ENCODE measurements at regions not wholly inside any gene's neighbourhood (a gene's known extent, or its start where the extent isn't known, plus 50 kb on each side); places are given as distances from the start of the nearest gene placed in this dataset.

GRCh38 chr2:23220513-23221094 is 164.4 kb upstream of the KLHL29 start:
- no peak for DNase-seq

- no peak for DNase-seq
Measured at GRCh38 chr2:23221236-23221635, 163.7 kb upstream of the KLHL29 start.

- no peak for DNase-seq
Measured at GRCh38 chr2:23221901-23222300, 163.1 kb upstream of the KLHL29 start.

DNA sequence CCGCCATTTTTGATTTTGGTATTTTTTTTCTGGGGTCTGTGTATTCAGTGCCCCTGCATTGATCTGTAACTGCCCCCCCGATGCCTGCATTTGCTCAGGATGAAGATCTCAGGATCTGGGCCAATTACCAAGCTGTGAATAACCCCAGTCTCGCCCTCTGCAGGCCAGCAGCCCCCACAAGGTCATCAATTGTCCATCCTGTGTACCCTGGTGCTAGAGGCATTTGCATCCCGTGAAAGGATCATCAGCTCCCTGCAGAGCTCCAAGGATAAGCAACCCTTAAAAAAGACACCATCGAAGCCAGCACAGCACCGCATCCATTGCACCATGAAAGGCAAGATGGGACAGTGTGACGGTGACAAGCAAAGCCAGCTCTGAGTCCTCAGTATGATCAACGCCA is 154.1 kb upstream of the KLHL29 start:
- DNase-seq: no peak

- no peak for DNase-seq
Measured at GRCh38 chr2:23231865-23232264, 153.1 kb upstream of the KLHL29 start.

DNA sequence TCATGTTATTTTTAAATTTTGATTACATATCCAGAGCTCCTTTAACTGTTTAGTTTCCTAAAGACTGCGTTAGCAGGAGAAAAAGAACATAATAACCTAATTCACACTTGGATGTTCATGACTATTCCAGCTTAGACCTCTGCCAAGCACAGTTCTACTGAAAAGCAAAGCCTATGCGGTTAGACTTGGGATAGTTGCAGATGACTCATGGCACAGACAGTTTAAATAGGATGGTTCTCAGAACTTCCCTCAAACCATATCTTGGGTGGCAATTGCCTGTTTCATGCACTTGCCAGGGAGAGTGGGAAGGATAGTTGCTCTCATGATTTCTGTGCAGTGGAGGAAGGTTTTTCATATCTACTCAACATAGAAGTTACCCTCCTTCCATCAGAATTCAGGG is 149.7 kb upstream of the KLHL29 start:
- no peak for DNase-seq

DNA sequence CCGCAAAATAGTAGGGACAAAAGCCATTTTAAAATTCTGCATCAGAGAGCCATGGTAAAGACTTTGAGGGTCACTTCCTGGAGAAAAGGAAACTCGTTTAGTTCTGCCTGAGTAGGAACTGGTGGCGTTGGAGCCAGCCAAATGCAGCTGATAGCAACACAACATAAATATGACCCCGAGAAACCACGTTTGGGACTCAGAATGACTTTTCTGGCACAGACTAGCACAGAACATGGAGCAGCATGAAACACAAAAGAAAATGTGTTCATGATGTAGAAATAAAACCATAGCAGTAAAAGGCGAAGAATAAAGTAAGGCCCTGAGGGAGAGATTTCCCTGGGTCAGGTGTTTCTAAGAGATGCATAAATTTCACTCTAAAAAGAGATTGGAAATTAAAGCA is 149.2 kb upstream of the KLHL29 start:
- no peak for DNase-seq

DNA sequence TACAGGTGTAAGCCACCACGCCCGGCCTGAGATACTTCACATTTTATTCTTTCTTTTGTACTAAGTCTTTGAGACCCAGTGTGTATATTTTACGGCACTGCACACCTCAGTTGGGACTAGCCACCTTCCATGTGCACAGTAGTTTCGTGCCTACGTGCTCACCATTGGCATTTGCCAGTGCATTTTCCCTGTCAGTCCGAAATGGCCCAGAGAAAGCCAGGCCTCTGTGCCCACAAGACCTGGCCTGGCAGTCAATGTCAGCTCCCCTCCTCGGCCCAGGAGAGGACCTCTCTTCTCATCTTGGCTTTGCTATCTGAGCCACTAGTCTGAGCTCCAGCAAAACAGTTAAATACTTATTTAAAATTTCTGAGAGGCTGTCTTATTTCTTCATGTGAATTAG is 147.8 kb upstream of the KLHL29 start:
- DNase-seq: no peak

GRCh38 chr2:23238011-23238657 is 146.8 kb upstream of the KLHL29 start:
- DNase-seq: no peak

GRCh38 chr2:23239374-23239773 is 145.6 kb upstream of the KLHL29 start:
- DNase-seq: no peak

DNA sequence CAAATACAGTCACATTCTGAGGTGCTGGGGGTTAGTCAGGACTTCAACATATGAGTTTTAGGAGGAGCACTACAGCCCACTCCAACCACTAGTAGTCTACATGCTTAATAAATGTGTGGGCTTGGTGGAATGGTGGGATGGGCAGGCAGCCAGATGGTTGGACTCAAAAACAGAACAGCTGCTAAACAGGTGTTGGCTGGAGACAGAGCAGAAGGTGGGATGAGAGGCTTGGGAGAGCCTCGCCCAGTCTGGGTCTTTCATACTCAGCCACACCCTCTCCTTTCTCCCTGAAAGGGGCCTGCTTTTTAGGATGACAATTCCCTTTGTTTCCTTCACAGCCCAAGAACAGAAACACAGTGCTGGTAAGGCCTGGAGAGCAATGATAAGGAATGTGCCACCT is 143.9 kb upstream of the KLHL29 start:
- no peak for DNase-seq

GRCh38 chr2:23241611-23242245 is 143.3 kb upstream of the KLHL29 start:
- no peak for DNase-seq

DNA sequence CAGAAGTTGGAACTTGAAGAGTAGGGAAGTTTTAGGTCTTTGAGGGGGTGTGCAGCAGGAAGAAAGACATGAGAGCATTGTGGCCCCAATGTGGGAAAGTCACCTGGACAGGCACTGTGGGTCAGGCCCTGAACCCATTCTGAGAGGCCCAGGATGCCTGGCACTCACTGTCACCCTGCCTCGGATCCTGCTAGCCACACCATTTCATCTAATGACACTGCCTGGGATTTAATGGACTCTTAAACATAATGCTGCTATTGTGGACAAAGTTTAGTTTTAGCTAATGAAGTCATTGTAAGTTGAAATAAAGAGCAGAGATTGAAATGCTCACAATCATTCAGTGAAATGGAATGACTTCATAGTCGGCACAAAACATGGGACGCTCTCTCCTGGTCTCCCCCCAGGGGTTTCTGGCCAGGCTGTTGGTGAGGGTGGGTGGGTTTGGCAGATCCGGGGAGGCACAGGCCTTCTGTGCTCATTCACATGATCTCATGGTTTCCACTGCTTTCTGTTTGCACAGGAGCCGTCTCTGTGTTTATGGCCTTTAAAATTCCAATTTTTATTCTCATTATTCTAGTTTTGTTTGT is 141.8 kb upstream of the KLHL29 start:
- DNase-seq: no peak

- DNase-seq: no peak
Measured at GRCh38 chr2:23244617-23245016, 140.4 kb upstream of the KLHL29 start.

DNA sequence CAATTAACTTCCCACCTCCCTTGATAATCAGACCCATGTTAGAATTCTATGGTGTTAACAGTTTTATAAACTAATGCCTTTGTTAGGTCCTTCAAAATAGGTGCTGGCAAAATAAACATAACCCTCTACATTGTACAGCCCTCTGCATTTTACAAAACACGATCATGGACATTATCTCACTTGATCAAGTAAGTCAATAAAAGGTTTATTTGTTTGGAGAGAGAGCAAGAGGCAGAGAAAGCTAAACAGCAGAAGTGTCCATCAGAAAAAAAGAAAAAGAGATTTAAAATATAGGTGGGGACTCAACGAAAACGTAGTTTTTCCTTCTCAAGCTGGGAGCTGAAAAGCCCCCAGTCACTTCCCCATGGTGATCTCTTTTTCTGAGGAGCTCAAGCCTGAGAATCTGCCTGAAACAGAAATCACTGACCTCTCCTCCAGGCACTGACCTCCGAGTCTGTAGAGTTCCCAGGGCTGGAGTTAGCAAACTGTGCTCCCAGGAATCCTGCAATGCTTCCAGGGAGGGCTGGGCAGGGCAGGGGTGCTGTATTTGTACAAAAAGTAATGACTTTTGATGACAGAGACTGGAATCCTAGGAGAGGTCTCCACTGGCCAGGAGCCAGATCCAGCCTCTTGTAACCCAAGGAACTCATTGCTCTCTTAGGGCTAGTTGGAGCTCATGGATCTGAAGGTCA is 137.8 kb upstream of the KLHL29 start:
- DNase-seq: no peak

DNA sequence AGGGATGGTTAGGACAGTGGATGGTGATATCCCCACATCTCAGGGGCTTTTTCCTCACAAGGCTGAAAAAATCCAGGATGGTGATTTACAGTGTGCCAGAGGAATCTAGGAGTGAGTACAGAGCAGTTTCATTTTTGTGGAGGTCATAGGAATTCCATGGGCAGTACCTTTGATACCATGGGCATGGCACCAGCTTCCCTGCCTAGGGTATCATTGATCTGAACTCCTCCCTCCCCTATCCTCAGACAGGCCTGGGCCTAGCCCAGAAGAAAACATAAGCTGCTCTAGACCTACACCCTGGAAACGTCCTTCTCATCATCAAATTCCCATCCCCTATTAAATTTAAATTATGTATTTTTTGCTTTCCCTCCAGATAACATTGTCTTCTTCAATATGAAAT is 136.3 kb upstream of the KLHL29 start:
- DNase-seq: no peak

DNA sequence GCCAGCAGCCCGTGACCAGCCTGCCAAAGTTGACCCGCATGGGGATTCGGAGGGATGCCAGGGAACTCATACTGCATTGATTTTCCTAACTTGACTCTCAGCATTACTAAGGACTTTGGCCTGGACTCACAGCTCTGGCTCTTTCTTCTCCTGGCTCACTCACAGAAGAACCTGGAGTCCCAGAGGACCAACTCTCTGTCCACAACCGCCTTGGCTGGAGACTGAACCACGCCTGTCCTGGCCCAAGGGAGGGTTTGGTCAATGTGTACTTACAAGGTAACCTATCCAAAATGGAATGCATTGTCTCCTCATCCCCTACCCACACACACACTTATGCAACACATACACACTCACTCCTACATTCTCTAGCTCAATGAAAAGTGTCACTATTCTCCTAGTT is 135.6 kb upstream of the KLHL29 start:
- DNase-seq: peak in 29 of 51 donors; percentile 4 to 71 (median 34)

GRCh38 chr2:23250371-23250770 is 134.6 kb upstream of the KLHL29 start:
- DNase-seq: peak in 23 of 51 donors; percentile 3 to 74 (median 37)

DNA sequence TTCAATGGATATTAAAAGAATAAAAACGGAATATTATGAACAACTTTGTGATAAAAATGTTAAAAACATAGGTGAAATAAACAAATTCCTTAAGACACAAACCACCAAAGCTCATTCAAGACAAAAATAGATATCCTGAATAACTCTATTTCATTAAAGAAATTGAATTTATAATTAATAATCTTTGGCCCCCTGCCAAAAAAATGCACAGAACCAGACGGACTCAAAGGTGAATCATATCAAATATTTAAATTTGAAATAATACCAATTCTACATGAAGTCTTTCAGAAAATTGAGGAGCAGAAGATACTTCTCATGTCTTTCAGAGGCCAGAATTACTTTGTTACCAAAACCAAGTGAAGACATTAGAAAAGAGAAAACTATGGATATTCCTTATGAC is 128.3 kb upstream of the KLHL29 start:
- DNase-seq: no peak

DNA sequence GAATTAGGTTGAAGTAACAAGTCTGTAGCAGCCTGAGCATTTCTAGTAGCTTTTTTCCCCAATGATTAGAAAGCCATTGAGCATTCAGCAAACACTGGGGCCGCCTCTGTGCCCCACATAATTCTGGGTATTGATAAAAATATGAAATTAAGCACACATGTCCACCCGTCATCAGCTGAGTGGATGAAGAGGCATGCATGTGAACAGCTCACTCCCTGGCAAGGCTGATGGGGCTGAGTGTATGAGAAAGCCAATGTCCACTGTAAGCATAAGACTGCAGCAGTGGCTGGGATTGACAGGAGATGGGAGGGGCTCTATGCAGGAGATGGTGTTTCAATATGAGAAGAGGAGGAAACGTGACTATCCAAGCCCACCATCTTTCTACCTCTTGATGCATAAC is 124.4 kb upstream of the KLHL29 start:
- no peak for DNase-seq

- DNase-seq: no peak
Measured at GRCh38 chr2:23268467-23269263, 116.3 kb upstream of the KLHL29 start.

Data from hypothalamus (tissue), 51 donors.